SK-N-SH treated with all-trans-retinoic acid at 6 μM for 48 hours (cell line): ENCODE measurements at regions not wholly inside any gene's neighbourhood (a gene's known extent, or its start where the extent isn't known, plus 50 kb on each side); places are given as distances from the start of the nearest gene placed in this dataset.

Experiments used
- ATAC-seq: fragments of 200-7000 bp; cut with Tn5 transposase; 3 replicates; pipeline ENCODE4 v1.9.1; 2020; ENCODE audit warnings: mild to moderate bottlenecking, moderate library complexity
- ARNTL ChIP-seq: fragments of 450-650 bp; formaldehyde crosslinking; IDR thresholded peaks from 2 replicates; pipeline ENCODE4 v1.5.0; 2020; ENCODE audit warnings: low read depth, mild to moderate bottlenecking, moderate library complexity, borderline replicate concordance
- BACH2 ChIP-seq: fragments of 250-450 bp; sonication (Bioruptor Pico); IDR thresholded peaks from 2 replicates; pipeline ENCODE4 v1.9.0; 2021; ENCODE audit warnings: mild to moderate bottlenecking, borderline replicate concordance
- CSDC2 ChIP-seq: fragments of 250-450 bp; sonication (Bioruptor Pico); IDR thresholded peaks from 2 replicates; pipeline ENCODE4 v1.5.0; 2020; ENCODE audit warnings: mild to moderate bottlenecking, moderate library complexity
- CSRNP3 ChIP-seq: fragments of 250-450 bp; sonication (Bioruptor Pico); IDR thresholded peaks from 2 replicates; pipeline ENCODE4 v1.5.1; 2021; ENCODE audit warnings: mild to moderate bottlenecking, moderate library complexity
- ESRRG ChIP-seq: fragments of 250-450 bp; sonication (Bioruptor Pico); IDR thresholded peaks from 2 replicates; pipeline ENCODE4 v1.6.1; 2021; ENCODE audit warnings: mild to moderate bottlenecking
- GLIS3 ChIP-seq: fragments of 250-450 bp; sonication (Bioruptor Pico); IDR thresholded peaks from 2 replicates; pipeline ENCODE4 v1.5.0; 2020; ENCODE audit warnings: mild to moderate bottlenecking, moderate library complexity
- OSR1 ChIP-seq: fragments of 250-450 bp; sonication (Bioruptor Pico); IDR thresholded peaks from 2 replicates; pipeline ENCODE4 v1.8.0; 2022; ENCODE audit warnings: moderate library complexity, mild to moderate bottlenecking, inconsistent platforms
- POU6F1 ChIP-seq: fragments of 250-450 bp; sonication (Bioruptor Pico); IDR thresholded peaks from 2 replicates; pipeline ENCODE4 v1.8.0; 2021; ENCODE audit warnings: low read depth, mild to moderate bottlenecking, moderate library complexity, borderline replicate concordance
- PPARA ChIP-seq: fragments of 250-450 bp; sonication (Bioruptor Pico); IDR thresholded peaks from 2 replicates; pipeline ENCODE4 v1.5.0; 2020; ENCODE audit warnings: mild to moderate bottlenecking, borderline replicate concordance
- RARB ChIP-seq: fragments of 250-450 bp; sonication (Bioruptor Pico); IDR thresholded peaks from 2 replicates; pipeline ENCODE4 v1.8.0; 2021; ENCODE audit warnings: mild to moderate bottlenecking, moderate library complexity
- TCF4 ChIP-seq: fragments of 250-450 bp; sonication (Bioruptor Pico); IDR thresholded peaks from 2 replicates; pipeline ENCODE4 v1.8.0; 2021; ENCODE audit warnings: mild to moderate bottlenecking, moderate library complexity, borderline replicate concordance
- TOX ChIP-seq: fragments of 250-450 bp; sonication (Bioruptor Pico); IDR thresholded peaks from 2 replicates; pipeline ENCODE4 v1.8.0; 2021; ENCODE audit warnings: mild to moderate bottlenecking, moderate library complexity, borderline replicate concordance
- ZFP3 ChIP-seq: fragments of 250-450 bp; sonication (Bioruptor Pico); IDR thresholded peaks from 2 replicates; pipeline ENCODE4 v1.5.0; 2020; ENCODE audit warnings: mild to moderate bottlenecking, moderate library complexity
- ZFP30 ChIP-seq: fragments of 450-650 bp; formaldehyde crosslinking; IDR thresholded peaks from 2 replicates; pipeline ENCODE4 v1.5.0; 2022; ENCODE audit warnings: mild to moderate bottlenecking, moderate library complexity
- ZNF565 ChIP-seq: fragments of 450-650 bp; formaldehyde crosslinking; conservative IDR thresholded peaks from 2 replicates; pipeline ENCODE4 v1.5.0; 2020; ENCODE audit warnings: low read depth, mild to moderate bottlenecking, moderate library complexity
- ZNF70 ChIP-seq: fragments of 450-650 bp; formaldehyde crosslinking; IDR thresholded peaks from 2 replicates; pipeline ENCODE4 v1.5.0; 2020; ENCODE audit warnings: mild to moderate bottlenecking, moderate library complexity
- ZNF8 ChIP-seq: fragments of 450-650 bp; formaldehyde crosslinking; IDR thresholded peaks from 2 replicates; pipeline ENCODE4 v1.5.0; 2020; ENCODE audit warnings: mild to moderate bottlenecking, moderate library complexity
- TF ChIP-seq, protein P1 (sequence below): fragments of 250-450 bp; sonication (Bioruptor Pico); IDR thresholded peaks from 2 replicates; pipeline ENCODE4 v1.8.0; 2020; ENCODE audit warnings: mild to moderate bottlenecking, moderate library complexity, borderline replicate concordance
- TF ChIP-seq, protein P2 (sequence below): fragments of 250-450 bp; sonication (Bioruptor Pico); IDR thresholded peaks from 2 replicates; pipeline ENCODE4 v1.5.0; 2020; ENCODE audit warnings: mild to moderate bottlenecking, moderate library complexity
- TF ChIP-seq, protein P3 (sequence below): fragments of 250-450 bp; sonication (Bioruptor Pico); IDR thresholded peaks from 2 replicates; pipeline ENCODE4 v1.5.1; 2020; ENCODE audit warnings: low read depth, mild to moderate bottlenecking, moderate library complexity

DNA sequence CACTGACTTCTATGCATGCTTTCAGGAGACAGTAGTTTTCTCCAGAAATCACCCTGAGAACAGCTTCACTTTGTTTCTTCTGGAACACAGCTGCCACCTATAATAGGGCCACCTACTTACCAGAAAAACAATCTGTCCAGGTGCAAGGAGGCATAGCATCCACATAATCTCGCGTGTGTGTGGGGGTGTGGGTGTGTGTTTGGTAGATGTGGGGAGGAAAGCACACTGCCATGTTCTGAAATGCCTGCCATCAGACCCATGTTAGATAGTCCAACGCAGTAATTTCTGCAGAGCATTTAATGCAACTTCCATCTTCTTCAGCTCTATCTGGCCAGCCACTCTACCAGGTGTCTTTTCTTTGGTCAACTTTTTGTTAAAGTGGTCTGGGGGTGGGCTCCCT, 102.9 kb downstream of the ACER2 start:
- TF ChIP-seq GLIS3 (CRISPR knock-in tag) (no peak), CSRNP3 (no peak), RARB (CRISPR knock-in tag) (no peak), ZNF565 (CRISPR knock-in tag) (no peak), ZFP30 (CRISPR knock-in tag) (no peak), ZNF70 (CRISPR knock-in tag) (no peak), TOX (CRISPR knock-in tag) (no peak), ZFP3 (CRISPR knock-in tag) (no peak), PPARA (CRISPR knock-in tag) (no peak), TCF4 (CRISPR knock-in tag) (no peak)
- TF ChIP-seq, protein P1, sequence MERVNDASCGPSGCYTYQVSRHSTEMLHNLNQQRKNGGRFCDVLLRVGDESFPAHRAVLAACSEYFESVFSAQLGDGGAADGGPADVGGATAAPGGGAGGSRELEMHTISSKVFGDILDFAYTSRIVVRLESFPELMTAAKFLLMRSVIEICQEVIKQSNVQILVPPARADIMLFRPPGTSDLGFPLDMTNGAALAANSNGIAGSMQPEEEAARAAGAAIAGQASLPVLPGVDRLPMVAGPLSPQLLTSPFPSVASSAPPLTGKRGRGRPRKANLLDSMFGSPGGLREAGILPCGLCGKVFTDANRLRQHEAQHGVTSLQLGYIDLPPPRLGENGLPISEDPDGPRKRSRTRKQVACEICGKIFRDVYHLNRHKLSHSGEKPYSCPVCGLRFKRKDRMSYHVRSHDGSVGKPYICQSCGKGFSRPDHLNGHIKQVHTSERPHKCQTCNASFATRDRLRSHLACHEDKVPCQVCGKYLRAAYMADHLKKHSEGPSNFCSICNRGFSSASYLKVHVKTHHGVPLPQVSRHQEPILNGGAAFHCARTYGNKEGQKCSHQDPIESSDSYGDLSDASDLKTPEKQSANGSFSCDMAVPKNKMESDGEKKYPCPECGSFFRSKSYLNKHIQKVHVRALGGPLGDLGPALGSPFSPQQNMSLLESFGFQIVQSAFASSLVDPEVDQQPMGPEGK (CRISPR knock-in tag), result no peak
- TF ChIP-seq, protein P2, sequence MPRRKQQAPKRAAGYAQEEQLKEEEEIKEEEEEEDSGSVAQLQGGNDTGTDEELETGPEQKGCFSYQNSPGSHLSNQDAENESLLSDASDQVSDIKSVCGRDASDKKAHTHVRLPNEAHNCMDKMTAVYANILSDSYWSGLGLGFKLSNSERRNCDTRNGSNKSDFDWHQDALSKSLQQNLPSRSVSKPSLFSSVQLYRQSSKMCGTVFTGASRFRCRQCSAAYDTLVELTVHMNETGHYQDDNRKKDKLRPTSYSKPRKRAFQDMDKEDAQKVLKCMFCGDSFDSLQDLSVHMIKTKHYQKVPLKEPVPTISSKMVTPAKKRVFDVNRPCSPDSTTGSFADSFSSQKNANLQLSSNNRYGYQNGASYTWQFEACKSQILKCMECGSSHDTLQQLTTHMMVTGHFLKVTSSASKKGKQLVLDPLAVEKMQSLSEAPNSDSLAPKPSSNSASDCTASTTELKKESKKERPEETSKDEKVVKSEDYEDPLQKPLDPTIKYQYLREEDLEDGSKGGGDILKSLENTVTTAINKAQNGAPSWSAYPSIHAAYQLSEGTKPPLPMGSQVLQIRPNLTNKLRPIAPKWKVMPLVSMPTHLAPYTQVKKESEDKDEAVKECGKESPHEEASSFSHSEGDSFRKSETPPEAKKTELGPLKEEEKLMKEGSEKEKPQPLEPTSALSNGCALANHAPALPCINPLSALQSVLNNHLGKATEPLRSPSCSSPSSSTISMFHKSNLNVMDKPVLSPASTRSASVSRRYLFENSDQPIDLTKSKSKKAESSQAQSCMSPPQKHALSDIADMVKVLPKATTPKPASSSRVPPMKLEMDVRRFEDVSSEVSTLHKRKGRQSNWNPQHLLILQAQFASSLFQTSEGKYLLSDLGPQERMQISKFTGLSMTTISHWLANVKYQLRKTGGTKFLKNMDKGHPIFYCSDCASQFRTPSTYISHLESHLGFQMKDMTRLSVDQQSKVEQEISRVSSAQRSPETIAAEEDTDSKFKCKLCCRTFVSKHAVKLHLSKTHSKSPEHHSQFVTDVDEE (CRISPR knock-in tag), result no peak
- TF ChIP-seq, protein P3, sequence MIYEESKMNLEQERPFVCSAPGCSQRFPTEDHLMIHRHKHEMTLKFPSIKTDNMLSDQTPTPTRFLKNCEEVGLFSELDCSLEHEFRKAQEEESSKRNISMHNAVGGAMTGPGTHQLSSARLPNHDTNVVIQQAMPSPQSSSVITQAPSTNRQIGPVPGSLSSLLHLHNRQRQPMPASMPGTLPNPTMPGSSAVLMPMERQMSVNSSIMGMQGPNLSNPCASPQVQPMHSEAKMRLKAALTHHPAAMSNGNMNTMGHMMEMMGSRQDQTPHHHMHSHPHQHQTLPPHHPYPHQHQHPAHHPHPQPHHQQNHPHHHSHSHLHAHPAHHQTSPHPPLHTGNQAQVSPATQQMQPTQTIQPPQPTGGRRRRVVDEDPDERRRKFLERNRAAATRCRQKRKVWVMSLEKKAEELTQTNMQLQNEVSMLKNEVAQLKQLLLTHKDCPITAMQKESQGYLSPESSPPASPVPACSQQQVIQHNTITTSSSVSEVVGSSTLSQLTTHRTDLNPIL (CRISPR knock-in tag), result no peak
- no peak for ATAC-seq

GRCh38 chr9:19510907-19511306, 102.1 kb downstream of the ACER2 start:
- ATAC-seq, result no peak
- TF ChIP-seq POU6F1, result no peak
- TF ChIP-seq BACH2, result no peak
- no peak for TF ChIP-seq TOX (CRISPR knock-in tag)
- TF ChIP-seq PPARA (CRISPR knock-in tag), result no peak
- no peak for TF ChIP-seq CSRNP3
- no peak for TF ChIP-seq OSR1 (CRISPR knock-in tag)
- no peak for TF ChIP-seq ZNF8 (CRISPR knock-in tag)
- TF ChIP-seq, protein P1 (CRISPR knock-in tag), result no peak
- TF ChIP-seq ESRRG, result no peak
- no peak for TF ChIP-seq CSDC2 (CRISPR knock-in tag)
- no peak for TF ChIP-seq ZFP3 (CRISPR knock-in tag)
- no peak for TF ChIP-seq GLIS3 (CRISPR knock-in tag)
- no peak for TF ChIP-seq ARNTL (CRISPR knock-in tag)
